PC-9 (cell line): ENCODE measurements at regions not wholly inside any gene's neighbourhood (a gene's known extent, or its start where the extent isn't known, plus 50 kb on each side); places are given as distances from the start of the nearest gene placed in this dataset.

Experiments
- CTCF ChIP-seq: fragments of 200-600 bp; sonication (generic); conservative IDR thresholded peaks from 2 replicates; pipeline ENCODE4 v1.6.1; 2017; ENCODE audit warnings: mixed run types, antibody characterized with exemption, mild to moderate bottlenecking, moderate library complexity
- EZH2 ChIP-seq: fragments of 200-600 bp; sonication (generic); IDR thresholded peaks from 2 replicates; pipeline ENCODE4 v1.8.0; 2017; ENCODE audit warnings: antibody characterized with exemption, low read depth

DNA sequence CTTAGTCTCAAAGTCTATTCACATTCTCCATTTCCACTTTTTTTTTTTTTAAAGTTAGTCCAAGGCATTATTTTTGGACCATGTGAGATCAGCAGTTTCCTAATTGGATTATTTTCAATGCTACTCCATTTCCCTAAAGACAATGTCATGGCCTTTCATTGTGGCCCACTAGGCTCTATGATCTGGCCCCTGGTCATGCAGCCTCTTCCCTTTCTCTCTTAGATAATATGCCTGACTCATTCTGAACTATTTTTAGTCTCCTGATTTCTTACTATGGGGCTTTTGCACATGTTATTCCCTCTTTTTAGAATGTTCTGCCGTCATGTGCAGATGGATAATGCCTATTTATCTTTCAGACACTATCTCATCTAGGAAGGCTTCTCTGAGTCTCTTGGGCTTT, 157.3 kb downstream of the TMA16 start:
- TF ChIP-seq CTCF: no peak
- no peak for TF ChIP-seq EZH2
